ENCODE measurements at regions not wholly inside any gene's neighbourhood (a gene's known extent, or its start where the extent isn't known, plus 50 kb on each side); places are given as distances from the start of the nearest gene placed in this dataset.

GRCh38 chr9:91102269-91102668, 259.4 kb downstream of the AUH start:
- TF ChIP-seq POLR2AphosphoS5 (IDR thresholded peaks at IDR 0.05; ENCODE audit: low read depth, low read length) (no peak), CTCF (IDR thresholded peaks at IDR 0.05) (no peak)
